OCI-LY7 (cell line): ENCODE measurements at regions not wholly inside any gene's neighbourhood (a gene's known extent, or its start where the extent isn't known, plus 50 kb on each side); places are given as distances from the start of the nearest gene placed in this dataset.

Source experiments
- CTCF ChIP-seq: fragments of 200-600 bp; sonication (generic); conservative IDR thresholded peaks from 2 replicates; pipeline ENCODE4 v1.5.1; 2014; ENCODE audit warnings: mild to moderate bottlenecking, antibody characterized with exemption, low read length, moderate library complexity, mixed read lengths
- EZH2phosphoT487 ChIP-seq: fragments of 200-600 bp; sonication (generic); IDR thresholded peaks from 2 replicates; pipeline ENCODE4 v1.6.1; 2018; ENCODE audit warnings: low read depth, borderline replicate concordance, mild to moderate bottlenecking, mixed run types, antibody characterized with exemption, low read length, moderate library complexity, mixed read lengths

- no peak for TF ChIP-seq CTCF
- TF ChIP-seq EZH2phosphoT487, result no peak
Measured at GRCh38 chr9:82777366-82777765, 285.6 kb downstream of the RASEF start.
